Skeletal muscle cell (primary cell): ENCODE measurements at regions not wholly inside any gene's neighbourhood (a gene's known extent, or its start where the extent isn't known, plus 50 kb on each side); places are given as distances from the start of the nearest gene placed in this dataset.
"Not testable (repeated sequence)": the region's sequence is repeated elsewhere in the genome, so short reads cannot be mapped to it uniquely, and the experiment has no call there.

ENCODE experiments used
- DNase-seq: peaks from one replicate; pipeline ENCODE4 v3.0.0-alpha.2; 2010; ENCODE audit warnings: low read depth
- H3K4me3 ChIP-seq: 2 replicates; pipeline ENCODE4 v1.5.1; 2011; ENCODE audit warnings: low read depth, mild to moderate bottlenecking, control low read depth, low read length, moderate library complexity

GRCh38 chrX:138908577-138908976 lies 197.1 kb upstream of the FGF13 start:
- H3K4me3 ChIP-seq = no peak overlapping the region
- DNase-seq = no peak

GRCh38 chrX:138897621-138898492 lies 186.3 kb upstream of the FGF13 start:
- DNase-seq = no peak
- no peak overlapping the region for H3K4me3 ChIP-seq

- no peak for DNase-seq
- no peak overlapping the region for H3K4me3 ChIP-seq
Observed at GRCh38 chrX:138890491-138890890, 179.0 kb upstream of the FGF13 start.

GRCh38 chrX:138889149-138889548 lies 177.6 kb upstream of the FGF13 start:
- no peak for DNase-seq
- H3K4me3 ChIP-seq = no peak overlapping the region

- no peak overlapping the region for H3K4me3 ChIP-seq
- DNase-seq = no peak
Observed at GRCh38 chrX:138886769-138887168, 175.3 kb upstream of the FGF13 start.

GRCh38 chrX:138885886-138886285 lies 174.4 kb upstream of the FGF13 start:
- DNase-seq = no peak
- no peak overlapping the region for H3K4me3 ChIP-seq

GRCh38 chrX:138880293-138880692 lies 168.8 kb upstream of the FGF13 start:
- H3K4me3 ChIP-seq = not testable (repeated sequence)

GRCh38 chrX:138877746-138878145 lies 166.2 kb upstream of the FGF13 start:
- H3K4me3 ChIP-seq = no peak overlapping the region
- DNase-seq = no peak

More at GRCh38 chrX:138880293-138880692, 168.8 kb upstream of the FGF13 start:
- DNase-seq = not testable (repeated sequence)

GRCh38 chrX:138875472-138875871 lies 164.0 kb upstream of the FGF13 start:
- DNase-seq = no peak
- no peak overlapping the region for H3K4me3 ChIP-seq

- no peak overlapping the region for H3K4me3 ChIP-seq
- no peak for DNase-seq
Observed at GRCh38 chrX:138874271-138874935, 162.9 kb upstream of the FGF13 start.

- not testable (repeated sequence) for H3K4me3 ChIP-seq, DNase-seq
Observed at GRCh38 chrX:138873640-138874039, 162.1 kb upstream of the FGF13 start.

- no peak overlapping the region for H3K4me3 ChIP-seq
- no peak for DNase-seq
Observed at GRCh38 chrX:138872537-138872936, 161.0 kb upstream of the FGF13 start.

GRCh38 chrX:138871739-138872138 lies 160.2 kb upstream of the FGF13 start:
- no peak for DNase-seq
- no peak overlapping the region for H3K4me3 ChIP-seq

GRCh38 chrX:138866643-138867042 lies 155.1 kb upstream of the FGF13 start:
- DNase-seq = no peak

GRCh38 chrX:138865093-138865649 lies 153.7 kb upstream of the FGF13 start:
- DNase-seq = no peak
- no peak overlapping the region for H3K4me3 ChIP-seq

More at GRCh38 chrX:138866643-138867042, 155.1 kb upstream of the FGF13 start:
- no peak overlapping the region for H3K4me3 ChIP-seq

GRCh38 chrX:138859421-138859820 lies 147.9 kb upstream of the FGF13 start:
- no peak for DNase-seq
- no peak overlapping the region for H3K4me3 ChIP-seq

- no peak for DNase-seq
- H3K4me3 ChIP-seq = no peak overlapping the region
Observed at GRCh38 chrX:138858951-138859350, 147.4 kb upstream of the FGF13 start.

- no peak overlapping the region for H3K4me3 ChIP-seq
- no peak for DNase-seq
Observed at GRCh38 chrX:138858438-138858837, 146.9 kb upstream of the FGF13 start.

GRCh38 chrX:138856881-138857604 lies 145.5 kb upstream of the FGF13 start:
- DNase-seq = no peak

GRCh38 chrX:138853936-138854335 lies 142.4 kb upstream of the FGF13 start:
- no peak overlapping the region for H3K4me3 ChIP-seq
- DNase-seq = no peak

More at GRCh38 chrX:138856881-138857604, 145.5 kb upstream of the FGF13 start:
- no peak overlapping the region for H3K4me3 ChIP-seq
